ENCODE measurements at regions not wholly inside any gene's neighbourhood (a gene's known extent, or its start where the extent isn't known, plus 50 kb on each side); places are given as distances from the start of the nearest gene placed in this dataset.
"Not testable (repeated sequence)": the region's sequence is repeated elsewhere in the genome, so short reads cannot be mapped to it uniquely, and the experiment has no call there.

- DNase-seq (ENCODE audit: low spot score) = no peak
These were observed 123.2 kb downstream of the FGF18 start for GRCh38 chr5:171542525-171543140.

GRCh38 chr5:171543148-171543815 is 123.8 kb downstream of the FGF18 start:
- DNase-seq (ENCODE audit: low spot score) = no peak

GRCh38 chr5:171544913-171545765 is 125.7 kb downstream of the FGF18 start:
- DNase-seq (ENCODE audit: low spot score) = no peak

- no peak for DNase-seq (ENCODE audit: low spot score)
These were observed 129.8 kb downstream of the FGF18 start for GRCh38 chr5:171549274-171549673.

- DNase-seq (ENCODE audit: low spot score) = not testable (repeated sequence)
These were observed 134.4 kb downstream of the FGF18 start for GRCh38 chr5:171553817-171554216.

- DNase-seq (ENCODE audit: low spot score) = no peak
These were observed 135.7 kb downstream of the FGF18 start for GRCh38 chr5:171555160-171555559.

DNA sequence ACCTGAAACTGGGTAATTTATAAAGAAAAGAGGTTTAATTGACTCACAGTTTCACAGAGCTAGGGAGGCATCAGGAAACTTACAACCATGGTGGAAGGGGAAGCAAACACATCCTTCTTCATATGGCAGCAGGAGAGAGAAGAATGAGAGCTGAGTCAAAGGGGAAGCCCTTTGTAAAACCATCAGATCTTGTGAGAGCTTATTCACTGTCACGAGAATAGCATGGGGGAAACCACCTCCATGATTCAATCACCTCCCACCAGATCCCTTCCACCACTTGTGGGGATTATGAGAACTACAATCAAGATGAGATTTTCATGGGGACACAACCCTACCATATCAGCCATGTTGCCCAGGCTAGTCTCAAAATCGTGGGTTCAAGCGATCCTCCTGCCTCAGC is 143.4 kb downstream of the FGF18 start:
- no peak for DNase-seq (ENCODE audit: low spot score)

DNA sequence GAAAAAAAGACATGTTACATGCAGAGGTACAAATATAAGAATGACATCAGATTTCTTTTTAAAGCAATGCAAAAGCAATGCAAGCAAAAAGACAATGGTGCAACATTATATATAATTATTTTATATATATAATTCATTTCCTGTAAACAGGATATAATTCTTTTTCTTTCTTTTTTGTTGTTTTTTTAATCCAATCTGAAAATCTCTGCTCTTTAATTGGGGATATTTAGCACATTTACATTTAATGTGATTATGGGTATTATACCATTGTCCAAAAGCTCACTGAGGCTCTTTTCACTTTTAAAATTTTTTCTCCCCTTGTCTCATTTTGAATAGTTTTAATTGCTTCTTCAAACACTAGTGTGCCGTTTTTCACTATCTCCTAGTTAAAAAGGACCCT is 148.9 kb downstream of the FGF18 start:
- no peak for DNase-seq (ENCODE audit: low spot score)

- DNase-seq (ENCODE audit: low spot score) = no peak
These were observed 149.7 kb downstream of the FGF18 start for GRCh38 chr5:171569065-171569712.

- DNase-seq (ENCODE audit: low spot score) = no peak
These were observed 150.9 kb downstream of the FGF18 start for GRCh38 chr5:171570244-171570825.

DNA sequence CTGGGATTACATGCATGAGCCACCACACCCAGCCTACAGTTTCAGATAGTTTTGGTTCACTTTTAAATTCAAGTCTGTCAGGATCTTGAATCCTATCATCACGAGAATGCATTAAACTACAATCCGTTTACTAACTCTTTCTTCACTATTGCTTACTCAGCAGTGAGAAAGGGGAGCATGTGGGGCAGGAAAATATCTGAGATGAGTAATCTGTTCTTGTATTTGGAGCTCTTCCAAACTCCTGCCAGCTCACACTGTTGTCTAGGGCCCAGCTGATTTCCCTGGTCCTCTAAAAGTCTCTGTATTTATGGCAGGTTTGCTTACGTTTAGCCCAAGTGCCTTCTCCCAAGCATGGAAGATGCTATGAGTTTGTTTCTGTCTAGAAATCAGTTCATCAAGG is 152.2 kb downstream of the FGF18 start:
- no peak for DNase-seq (ENCODE audit: low spot score)

DNA sequence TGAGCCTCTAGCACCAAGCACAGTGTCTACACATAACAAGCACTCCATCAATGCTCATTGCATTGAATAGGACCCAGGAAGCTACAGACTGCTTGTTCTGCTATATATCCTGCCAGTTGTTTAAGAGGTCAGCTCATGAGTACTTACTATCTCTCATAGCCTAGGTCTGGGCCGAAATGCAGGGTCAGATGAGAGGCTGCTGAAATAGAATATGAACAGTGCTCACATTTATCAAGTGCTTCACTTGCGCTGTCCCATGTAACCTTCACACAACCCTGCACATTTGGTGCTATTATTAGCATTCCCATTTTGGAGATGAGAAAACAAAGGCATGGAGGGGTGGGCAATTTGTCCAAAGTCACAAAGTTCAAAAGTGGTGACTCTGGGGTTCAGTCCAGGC is 153.6 kb downstream of the FGF18 start:
- DNase-seq (ENCODE audit: low spot score) = no peak

DNA sequence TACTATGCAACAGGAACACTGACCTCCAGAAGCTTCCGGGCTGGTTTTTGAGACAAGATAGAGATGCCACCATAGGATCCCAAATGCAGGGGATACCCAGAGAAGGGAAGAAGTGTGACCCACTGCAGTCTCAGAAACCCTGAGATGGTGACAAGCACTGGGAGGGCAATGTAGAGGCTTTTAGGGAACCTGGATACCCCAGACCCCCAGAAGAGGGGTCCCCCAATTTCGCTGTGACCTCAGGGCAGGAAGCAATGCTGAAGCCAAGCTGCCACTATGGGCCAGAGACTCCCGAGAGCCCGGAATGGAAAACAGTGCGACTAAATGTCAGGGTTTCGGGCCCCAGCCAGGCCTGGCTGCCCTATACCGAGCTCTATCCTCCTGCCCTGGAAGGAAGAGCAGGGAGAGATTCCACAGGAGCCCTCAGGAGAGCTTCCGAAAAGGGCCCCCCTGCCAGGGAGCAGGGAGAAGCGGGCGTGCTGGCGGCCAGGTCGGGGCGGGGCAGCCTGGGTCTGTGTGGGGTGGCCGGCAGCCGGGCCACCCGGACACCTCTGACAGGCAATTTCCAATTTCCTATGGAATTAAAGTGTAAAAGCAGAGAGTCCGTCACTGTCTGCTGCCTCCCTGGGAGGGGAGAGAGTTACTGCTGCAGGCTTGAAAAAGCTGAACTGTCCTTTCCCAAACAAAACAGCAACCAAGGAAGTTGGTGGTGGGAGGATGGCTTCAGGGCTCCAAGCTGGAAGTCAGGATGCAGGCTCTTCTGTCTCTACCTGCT is 154.2 kb downstream of the FGF18 start:
- DNase-seq (ENCODE audit: low spot score) = no peak

GRCh38 chr5:171574376-171574775 is 154.9 kb downstream of the FGF18 start:
- DNase-seq (ENCODE audit: low spot score) = no peak

DNA sequence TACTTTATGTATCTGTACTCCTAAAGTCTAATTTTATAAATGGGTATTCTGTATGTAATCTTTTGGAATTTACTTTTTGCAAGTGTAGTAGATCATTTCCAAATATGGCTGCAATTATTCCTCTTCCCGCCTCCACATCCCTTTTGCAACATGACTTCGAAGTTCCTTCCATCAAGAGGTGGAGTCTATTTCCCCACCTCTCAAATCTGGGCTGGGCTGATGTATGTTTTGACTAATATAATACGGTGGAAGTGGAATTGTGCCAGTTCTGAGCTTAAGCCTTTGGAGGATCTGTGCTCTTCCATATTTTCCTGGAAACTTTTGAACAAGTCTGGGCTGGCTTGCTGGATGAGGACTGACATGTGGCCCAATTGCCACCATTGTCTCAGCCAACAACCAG is 155.9 kb downstream of the FGF18 start:
- DNase-seq (ENCODE audit: low spot score) = no peak

DNA sequence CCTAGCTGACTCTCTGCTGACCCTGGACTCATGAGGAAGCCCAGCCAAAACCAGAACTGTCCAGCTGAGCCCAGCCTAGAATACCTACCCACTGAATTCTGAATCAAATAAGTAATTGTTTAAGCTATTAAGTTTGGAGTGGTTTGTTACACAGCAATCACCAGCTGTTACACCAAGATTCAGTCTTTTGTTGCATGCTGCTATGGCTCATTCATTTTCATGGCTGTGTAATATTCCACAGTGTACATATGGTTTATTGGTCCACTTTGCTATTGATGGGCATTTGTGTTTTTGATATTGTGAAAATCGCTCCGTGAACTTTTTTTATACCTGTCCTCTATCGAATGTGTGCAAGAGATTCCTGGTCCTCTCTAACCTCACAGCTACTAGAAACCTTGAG is 156.4 kb downstream of the FGF18 start:
- DNase-seq (ENCODE audit: low spot score) = no peak

DNA sequence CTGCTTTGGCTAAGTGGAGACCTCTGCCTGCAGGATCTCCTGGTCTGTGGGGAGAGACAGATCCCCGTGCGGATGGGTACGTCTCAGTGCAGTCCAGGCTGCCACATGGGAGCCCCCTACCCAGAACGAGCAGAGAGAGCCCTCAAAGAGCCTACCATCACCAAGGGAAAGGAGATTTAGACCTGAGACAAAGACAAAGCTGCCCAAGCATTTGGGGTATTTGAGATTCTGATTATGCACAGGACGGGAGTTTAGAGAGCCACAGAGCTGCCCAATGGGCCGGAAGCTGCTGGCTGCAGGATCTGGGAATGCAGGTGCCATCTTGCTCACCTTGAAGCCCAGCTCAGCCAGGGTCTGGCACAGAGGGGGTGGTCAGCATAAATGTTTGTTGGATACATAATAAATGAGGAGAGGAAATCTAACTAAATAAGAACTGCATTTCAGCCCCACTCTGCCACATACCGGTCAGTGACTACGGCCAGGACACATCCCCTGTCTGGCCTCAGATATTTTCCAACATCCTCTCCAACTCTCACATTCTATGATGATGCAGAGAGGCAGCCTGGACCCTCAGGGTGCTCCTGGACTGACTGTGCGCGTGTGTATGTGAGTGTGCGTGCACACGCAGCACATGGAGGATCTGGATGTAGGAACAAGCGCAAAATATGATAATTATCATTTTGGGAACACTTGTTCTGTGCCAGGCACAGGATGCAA is 157.8 kb downstream of the FGF18 start:
- no peak for DNase-seq (ENCODE audit: low spot score)

DNA sequence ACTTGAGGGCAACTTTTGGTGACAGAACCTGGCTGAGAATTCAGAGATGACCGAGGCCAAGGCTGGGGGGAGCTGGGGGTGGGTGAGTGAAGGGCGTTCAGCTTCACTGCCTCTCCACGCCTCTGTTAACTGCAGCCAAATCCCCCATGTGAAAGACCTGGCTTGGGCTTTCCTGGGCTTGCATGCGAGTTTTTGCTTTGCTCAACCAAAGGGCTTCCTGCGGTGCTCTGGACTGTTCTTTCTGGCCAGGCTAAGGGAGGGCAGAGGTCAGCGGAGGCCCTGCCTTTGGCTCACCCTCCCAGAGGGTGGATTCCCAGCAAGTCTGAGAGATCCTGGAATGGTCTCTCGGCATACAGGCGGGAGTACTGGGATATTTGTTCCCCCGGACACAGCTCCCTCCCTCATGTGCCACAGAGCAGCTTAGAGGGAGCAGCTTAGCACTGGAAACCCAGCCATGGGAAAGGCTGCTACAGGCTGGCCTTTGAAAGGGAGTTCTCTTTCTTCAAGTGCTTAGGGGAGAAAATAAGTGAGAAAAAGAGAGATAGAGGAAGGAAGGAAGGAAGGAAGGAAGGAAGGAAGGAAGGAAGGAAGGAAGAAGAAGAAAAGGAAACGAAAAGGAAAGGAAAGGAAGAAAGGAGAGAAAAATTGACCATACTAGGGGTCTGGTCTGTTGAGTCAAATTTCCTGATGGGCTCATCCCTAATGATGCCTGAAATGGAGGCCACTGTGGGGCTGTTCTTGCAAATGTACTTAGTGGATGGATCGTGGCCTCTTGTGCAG is 158.8 kb downstream of the FGF18 start:
- no peak for DNase-seq (ENCODE audit: low spot score)

DNA sequence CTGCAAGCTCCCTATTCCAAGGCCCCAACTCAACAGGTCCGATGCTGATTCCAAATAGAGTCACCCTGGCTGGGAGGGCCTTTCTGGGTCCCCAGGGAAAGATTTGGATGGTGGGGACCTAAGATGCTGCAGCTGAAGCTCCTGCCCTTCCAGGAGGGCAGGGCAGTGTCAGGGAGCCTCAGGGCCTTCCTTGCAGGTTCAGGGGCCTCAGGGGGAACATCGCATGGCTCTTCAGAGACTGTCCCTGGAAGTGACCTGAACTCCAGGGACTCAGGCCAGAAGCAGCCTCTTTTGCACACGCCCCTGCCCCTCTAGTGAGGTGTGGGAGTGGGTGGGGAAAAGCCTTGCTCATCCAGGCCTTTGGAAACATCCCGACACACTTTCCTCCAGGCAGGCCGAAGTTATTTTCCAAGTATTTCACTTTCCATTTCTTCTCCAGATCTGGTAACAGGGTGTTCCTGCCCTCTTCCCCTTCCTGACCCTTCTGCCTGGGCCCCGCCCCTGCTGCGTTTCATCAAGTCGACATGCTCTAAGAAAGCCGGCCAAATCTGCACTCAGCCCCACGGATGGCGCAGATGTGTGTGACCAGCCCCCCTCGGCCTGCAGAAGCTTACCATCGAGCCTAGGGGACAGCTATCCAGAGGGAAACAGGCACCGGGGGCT is 159.5 kb downstream of the FGF18 start:
- no peak for DNase-seq (ENCODE audit: low spot score)
